Right lobe of liver (tissue), 6 donors: ENCODE measurements at regions not wholly inside any gene's neighbourhood (a gene's known extent, or its start where the extent isn't known, plus 50 kb on each side); places are given as distances from the start of the nearest gene placed in this dataset.

Experiments
- ATAC-seq, 4 donors: fragments of 200-7000 bp; cut with Tn5 transposase; one replicate each; pipeline ENCODE4 v1.9.1; 2020; ENCODE audit warnings: mild to moderate bottlenecking in 4 of 4, moderate library complexity in 4 of 4
- DNase-seq, 3 donors: peaks; one replicate each; pipeline ENCODE4 v3.0.0-alpha.2; 2020
- H3K27ac ChIP-seq, 3 donors: fragments of 200-600 bp; one replicate each; pipeline ENCODE4 v1.8.0; 2022
- H3K27me3 ChIP-seq, 2 donors: fragments of 200-600 bp; one replicate each; pipeline ENCODE4 v1.8.0; 2022
- H3K36me3 ChIP-seq, 4 donors: fragments of 200-600 bp; sonication (generic) in 1 of 4; one replicate each; pipeline versions ENCODE4 v1.5.1 to v1.8.0; 2017 to 2022; ENCODE audit warnings: control low read depth in 1 of 4
- H3K4me1 ChIP-seq, 4 donors: fragments of 200-600 bp; sonication (generic) in 1 of 4; one replicate each; pipeline versions ENCODE4 v1.5.1 to v1.8.0; 2017 to 2022; ENCODE audit warnings: control low read depth in 1 of 4
- H3K4me3 ChIP-seq, 3 donors: fragments of 200-600 bp; one replicate each; pipeline ENCODE4 v1.8.0; 2022
- H3K9me3 ChIP-seq, 4 donors: fragments of 200-600 bp; sonication (generic) in 1 of 4; one replicate each; pipeline versions ENCODE4 v1.5.1 to v1.8.0; 2017 to 2022; ENCODE audit warnings: control low read depth in 1 of 4
- POLR2A ChIP-seq: fragments of 450-650 bp; IDR thresholded peaks from one replicate; pipeline ENCODE4 v1.6.1; 2017; ENCODE audit warnings: antibody characterized with exemption, mild to moderate bottlenecking
- WGBS: methylation state at CpG from one replicate; pipeline ENCODE4 v1.1.6; 2018; ENCODE audit warnings: low coverage, low lambda C conversion rate; ENCODE audit not compliant: insufficient coverage; ENCODE audit errors: missing lambda C conversion rate; 5-methylcytosine and 5-hydroxymethylcytosine counted together
- intact Hi-C, 2 donors: fragments of 100-400 bp; cut with DNase I; formaldehyde crosslinking; loops; one replicate each; pipeline versions ENCODE4 v1.11.2 to v1.14.1; 2022
- TF ChIP-seq, protein P1 (sequence below), 4 donors: fragments of 200-600 bp in 3 of 4; fragments of 450-650 bp in 1 of 4; IDR thresholded peaks; one replicate each; pipeline versions ENCODE4 v1.5.1 to v1.8.0; 2016 to 2022; ENCODE audit warnings: antibody characterized with exemption in 4 of 4, mild to moderate bottlenecking in 2 of 4
- donor health status: DM: no; HTN: yes; CAD: no.
- donor health status: DM: no; HTN: no; CAD: no.
- donor health status: DM: no; HTN: no; CAD: no.
- donor health status: DM: no; HTN: yes; CAD: no.
- donor health status: DM: no; HTN: yes; CAD: no.

DNA sequence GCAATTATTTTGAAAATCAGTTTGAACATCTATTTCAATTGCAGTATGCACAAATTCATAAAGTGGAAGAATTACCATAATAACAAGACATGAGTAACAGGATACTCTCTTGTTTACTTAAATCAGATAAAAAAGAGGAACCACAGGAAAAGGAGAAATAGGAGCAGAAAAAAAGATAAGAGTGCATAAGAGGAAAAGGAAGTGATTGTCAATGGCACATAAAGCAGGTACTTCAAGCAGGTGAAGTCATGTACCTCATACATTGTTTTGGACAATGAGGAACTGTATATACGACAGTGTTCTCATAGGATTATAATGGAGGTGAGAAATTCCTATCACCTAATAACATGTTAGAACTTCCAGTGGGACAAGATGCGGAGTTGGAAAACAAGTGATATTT is 334.5 kb upstream of the PCDH7 start:
- 42% methylated on average over 2 of the region's 2 CpGs for WGBS
- Histone ChIP-seq H3K27ac (no peak overlapping the region), H3K9me3 (no peaks in the 10 kb centered on the region), H3K4me1 (no peaks in the 10 kb centered on the region), H3K36me3 (no peaks in the 10 kb centered on the region), H3K4me3 (no peak overlapping the region), H3K27me3 (no peaks in the 10 kb centered on the region)
- ATAC-seq (no peak), DNase-seq (no peak)
- intact Hi-C loops: no loop called here
- TF ChIP-seq POLR2A: no peak
- TF ChIP-seq, protein P1, sequence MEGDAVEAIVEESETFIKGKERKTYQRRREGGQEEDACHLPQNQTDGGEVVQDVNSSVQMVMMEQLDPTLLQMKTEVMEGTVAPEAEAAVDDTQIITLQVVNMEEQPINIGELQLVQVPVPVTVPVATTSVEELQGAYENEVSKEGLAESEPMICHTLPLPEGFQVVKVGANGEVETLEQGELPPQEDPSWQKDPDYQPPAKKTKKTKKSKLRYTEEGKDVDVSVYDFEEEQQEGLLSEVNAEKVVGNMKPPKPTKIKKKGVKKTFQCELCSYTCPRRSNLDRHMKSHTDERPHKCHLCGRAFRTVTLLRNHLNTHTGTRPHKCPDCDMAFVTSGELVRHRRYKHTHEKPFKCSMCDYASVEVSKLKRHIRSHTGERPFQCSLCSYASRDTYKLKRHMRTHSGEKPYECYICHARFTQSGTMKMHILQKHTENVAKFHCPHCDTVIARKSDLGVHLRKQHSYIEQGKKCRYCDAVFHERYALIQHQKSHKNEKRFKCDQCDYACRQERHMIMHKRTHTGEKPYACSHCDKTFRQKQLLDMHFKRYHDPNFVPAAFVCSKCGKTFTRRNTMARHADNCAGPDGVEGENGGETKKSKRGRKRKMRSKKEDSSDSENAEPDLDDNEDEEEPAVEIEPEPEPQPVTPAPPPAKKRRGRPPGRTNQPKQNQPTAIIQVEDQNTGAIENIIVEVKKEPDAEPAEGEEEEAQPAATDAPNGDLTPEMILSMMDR (IDR thresholded peaks at IDR 0.05): no peak

DNA sequence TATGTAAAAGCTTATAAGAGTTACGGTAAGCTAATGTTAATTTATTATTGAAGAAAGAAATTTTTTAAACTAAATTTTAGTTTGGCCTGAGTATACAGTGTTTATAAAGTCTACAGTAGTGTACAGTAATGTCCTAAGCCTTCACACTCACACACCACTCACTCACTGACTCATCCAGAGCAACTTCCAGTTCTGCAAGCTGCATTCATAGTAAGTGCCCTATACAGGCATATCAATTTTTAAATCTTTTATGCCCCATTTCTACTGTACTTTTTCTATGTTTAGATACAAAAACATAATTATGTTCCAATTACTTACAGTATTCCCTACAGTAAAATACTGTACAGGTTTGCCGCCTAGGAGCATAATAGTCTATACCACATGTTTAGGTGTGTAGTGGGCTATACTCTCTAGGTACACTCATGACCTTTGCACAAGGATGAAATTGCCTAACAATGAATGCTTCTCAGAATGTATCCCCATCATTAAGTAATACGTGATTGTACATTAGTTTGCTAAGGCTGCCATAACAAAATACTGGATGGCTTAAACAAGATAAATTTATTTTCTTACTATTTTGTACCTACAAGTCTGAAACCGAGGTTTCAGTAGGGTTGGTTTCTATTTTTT is 333.8 kb upstream of the PCDH7 start:
- WGBS: 69% methylated on average over 4 of the region's 4 CpGs
- intact Hi-C loops: no loop called here
- Histone ChIP-seq H3K4me1 (no peaks in the 10 kb centered on the region), H3K27ac (no peak overlapping the region), H3K4me3 (no peak overlapping the region), H3K27me3 (no peaks in the 10 kb centered on the region), H3K9me3 (no peaks in the 10 kb centered on the region), H3K36me3 (no peaks in the 10 kb centered on the region)
- ATAC-seq: no peak
- DNase-seq: no peak
- TF ChIP-seq, protein P1 (IDR thresholded peaks at IDR 0.05): no peak
- TF ChIP-seq POLR2A: no peak

DNA sequence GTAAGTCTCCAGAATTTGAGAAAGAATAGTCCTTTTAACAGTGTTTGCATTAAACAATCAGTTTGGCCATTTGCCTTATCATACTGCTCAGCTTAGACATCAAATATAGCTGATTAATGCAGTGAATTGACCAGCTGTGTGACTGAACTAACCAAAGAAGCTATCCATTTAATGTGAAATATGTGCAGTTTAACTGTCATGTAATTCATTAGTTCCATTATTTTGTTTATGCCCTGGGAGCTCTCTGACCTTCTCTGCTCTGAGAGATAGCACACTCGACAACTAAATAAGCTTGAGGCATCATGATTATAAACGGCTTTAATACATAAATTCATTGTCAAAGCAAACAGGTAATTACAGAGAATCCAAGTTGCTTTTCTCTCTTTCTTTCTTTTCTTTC is 324.3 kb upstream of the PCDH7 start:
- Histone ChIP-seq H3K27me3 (no peaks in the 10 kb centered on the region), H3K27ac (no peak overlapping the region), H3K36me3 (no peaks in the 10 kb centered on the region), H3K9me3 (no peaks in the 10 kb centered on the region), H3K4me1 (no peaks in the 10 kb centered on the region), H3K4me3 (no peak overlapping the region)
- ATAC-seq (no peak), DNase-seq (no peak)
- intact Hi-C loops: no loop called here
- 45% methylated on average over 2 of the region's 2 CpGs for WGBS
- TF ChIP-seq POLR2A: no peak
- TF ChIP-seq, protein P1 (IDR thresholded peaks at IDR 0.05): no peak

DNA sequence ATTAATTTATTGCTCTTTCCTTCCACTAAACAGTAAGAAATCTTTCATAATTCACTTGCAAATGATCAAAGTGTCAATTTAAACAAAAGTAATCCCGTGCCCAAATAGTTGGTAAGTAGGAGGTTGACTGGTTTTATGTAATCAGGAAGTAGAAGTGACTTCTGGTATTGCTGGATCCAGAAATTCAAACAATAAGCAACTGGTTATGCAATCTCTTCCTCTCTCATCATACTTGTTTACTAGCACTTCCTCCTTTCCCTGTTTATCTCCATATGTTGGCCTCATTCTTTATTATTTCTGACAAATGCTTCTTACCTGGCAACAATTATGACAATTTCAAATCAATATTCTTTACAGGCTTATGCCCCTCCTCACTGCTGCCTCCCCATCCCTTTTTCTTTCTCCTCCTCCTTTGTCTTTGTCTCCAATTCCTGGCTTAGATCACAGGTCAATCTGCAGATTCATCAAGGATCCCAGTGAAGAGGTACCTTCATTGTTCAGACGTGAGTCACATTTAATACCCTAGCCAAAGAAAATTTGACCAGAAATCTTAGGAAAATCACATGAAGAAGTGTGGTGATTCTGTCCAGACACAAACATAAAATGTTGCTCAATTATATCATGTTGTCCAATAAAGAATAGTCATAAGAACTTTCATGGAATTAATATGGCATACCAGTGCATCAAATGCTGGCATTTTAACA is 323.2 kb upstream of the PCDH7 start:
- Histone ChIP-seq H3K36me3 (no peaks in the 10 kb centered on the region), H3K4me1 (no peaks in the 10 kb centered on the region), H3K9me3 (no peaks in the 10 kb centered on the region), H3K4me3 (no peak overlapping the region), H3K27ac (no peak overlapping the region), H3K27me3 (no peaks in the 10 kb centered on the region)
- intact Hi-C loops: no loop called here
- TF ChIP-seq, protein P1 (IDR thresholded peaks at IDR 0.05): no peak
- TF ChIP-seq POLR2A: no peak
- WGBS: 10% methylated on average over 2 of the region's 2 CpGs
- no peak for DNase-seq
- no peak for ATAC-seq
